ENCODE measurements at regions not wholly inside any gene's neighbourhood (a gene's known extent, or its start where the extent isn't known, plus 50 kb on each side); places are given as distances from the start of the nearest gene placed in this dataset.
A peak's percentile ranks its signal among the peaks of the same experiment; 100 is the strongest.

DNA sequence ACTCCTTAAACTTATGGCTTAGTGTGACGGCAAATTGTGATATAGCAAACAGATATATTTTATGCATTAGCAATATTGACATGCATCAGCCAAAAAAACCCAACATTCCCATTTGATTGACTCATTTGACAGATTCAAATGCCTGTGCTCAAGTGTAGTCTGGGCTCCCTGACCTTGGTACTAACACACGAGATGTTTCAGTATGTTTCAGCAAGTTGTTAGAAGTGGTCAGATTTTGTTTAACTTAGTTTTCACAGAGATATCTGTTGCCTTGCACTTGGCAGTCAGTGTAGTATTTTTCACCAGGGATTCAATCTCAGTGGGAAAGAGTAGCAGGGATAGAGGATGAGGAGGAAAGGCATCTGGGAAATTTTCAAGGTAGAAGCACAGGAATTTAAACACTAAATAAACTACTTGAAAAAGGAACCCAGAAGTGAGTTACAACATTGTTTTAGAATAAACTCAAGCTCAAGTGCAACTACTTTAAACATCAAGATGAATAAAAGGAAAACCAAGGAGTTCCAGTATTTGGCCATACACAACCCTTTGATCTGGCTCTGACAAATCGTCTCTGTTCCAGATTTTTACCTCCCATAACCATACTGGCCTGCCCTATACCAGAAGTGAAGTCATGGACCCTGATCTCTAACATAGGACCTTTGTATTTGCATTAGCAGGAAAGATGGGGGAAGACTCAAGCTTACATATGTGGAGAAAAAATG lies 56.5 kb upstream of the BLID start:
- H3K36me3 Mint-ChIP-seq, result peaks cover 4% of the 10 kb centered on the region
- H3K27me3 Mint-ChIP-seq, result no peaks in the 10 kb centered on the region
- TF ChIP-seq, protein P1, sequence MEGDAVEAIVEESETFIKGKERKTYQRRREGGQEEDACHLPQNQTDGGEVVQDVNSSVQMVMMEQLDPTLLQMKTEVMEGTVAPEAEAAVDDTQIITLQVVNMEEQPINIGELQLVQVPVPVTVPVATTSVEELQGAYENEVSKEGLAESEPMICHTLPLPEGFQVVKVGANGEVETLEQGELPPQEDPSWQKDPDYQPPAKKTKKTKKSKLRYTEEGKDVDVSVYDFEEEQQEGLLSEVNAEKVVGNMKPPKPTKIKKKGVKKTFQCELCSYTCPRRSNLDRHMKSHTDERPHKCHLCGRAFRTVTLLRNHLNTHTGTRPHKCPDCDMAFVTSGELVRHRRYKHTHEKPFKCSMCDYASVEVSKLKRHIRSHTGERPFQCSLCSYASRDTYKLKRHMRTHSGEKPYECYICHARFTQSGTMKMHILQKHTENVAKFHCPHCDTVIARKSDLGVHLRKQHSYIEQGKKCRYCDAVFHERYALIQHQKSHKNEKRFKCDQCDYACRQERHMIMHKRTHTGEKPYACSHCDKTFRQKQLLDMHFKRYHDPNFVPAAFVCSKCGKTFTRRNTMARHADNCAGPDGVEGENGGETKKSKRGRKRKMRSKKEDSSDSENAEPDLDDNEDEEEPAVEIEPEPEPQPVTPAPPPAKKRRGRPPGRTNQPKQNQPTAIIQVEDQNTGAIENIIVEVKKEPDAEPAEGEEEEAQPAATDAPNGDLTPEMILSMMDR (conservative IDR thresholded peaks at IDR 0.05), result no peak
- peaks cover 4% of the 10 kb centered on the region for H3K4me1 Mint-ChIP-seq (ENCODE audit: unreplicated experiment)
- no peak overlapping the region for H3K4me3 Mint-ChIP-seq
- H3K9me3 Mint-ChIP-seq, result no peaks in the 10 kb centered on the region
- no peak overlapping the region for H3K27ac Mint-ChIP-seq
- no peak for DNase-seq (ENCODE audit: extremely low spot score, unreplicated experiment)

- Mint-ChIP-seq H3K9me3 (no peaks in the 10 kb centered on the region), H3K4me1 (ENCODE audit: unreplicated experiment) (peaks cover under 1% of the 10 kb centered on the region), H3K27me3 (no peaks in the 10 kb centered on the region), H3K36me3 (peaks cover 4% of the 10 kb centered on the region), H3K27ac (no peak overlapping the region), H3K4me3 (no peak overlapping the region)
- DNase-seq (ENCODE audit: extremely low spot score, unreplicated experiment), result no peak
- TF ChIP-seq, protein P1 (conservative IDR thresholded peaks at IDR 0.05), result no peak
Observed at GRCh38 chr11:122170815-122171475, 54.9 kb upstream of the BLID start.

DNA sequence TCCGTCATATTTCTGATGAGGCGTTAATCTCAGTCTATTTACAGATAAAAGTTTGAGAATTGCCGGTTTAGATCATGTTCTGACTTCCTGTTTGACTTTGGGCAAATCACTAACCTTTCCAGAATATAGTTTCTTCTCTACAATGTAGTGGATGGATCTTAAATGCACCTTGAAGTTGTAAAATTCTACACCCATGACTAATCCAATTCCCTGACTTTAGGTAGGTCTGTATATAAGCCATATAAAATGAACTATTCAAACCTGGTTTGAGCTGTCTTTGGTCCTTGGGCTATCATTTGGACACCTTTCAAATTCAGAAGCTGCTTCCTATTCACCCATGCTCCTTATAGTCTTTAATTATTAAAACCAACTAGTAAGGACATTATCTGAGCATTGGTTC lies 52.2 kb upstream of the BLID start:
- Mint-ChIP-seq H3K36me3 (peaks cover 4% of the 10 kb centered on the region), H3K4me3 (no peak overlapping the region), H3K27me3 (no peaks in the 10 kb centered on the region), H3K4me1 (ENCODE audit: unreplicated experiment) (peaks cover 9% of the 10 kb centered on the region), H3K27ac (peak overlapping the region; percentile 19), H3K9me3 (peaks cover 4% of the 10 kb centered on the region)
- TF ChIP-seq, protein P1 (conservative IDR thresholded peaks at IDR 0.05), result no peak
- DNase-seq (ENCODE audit: extremely low spot score, unreplicated experiment), result no peak

DNA sequence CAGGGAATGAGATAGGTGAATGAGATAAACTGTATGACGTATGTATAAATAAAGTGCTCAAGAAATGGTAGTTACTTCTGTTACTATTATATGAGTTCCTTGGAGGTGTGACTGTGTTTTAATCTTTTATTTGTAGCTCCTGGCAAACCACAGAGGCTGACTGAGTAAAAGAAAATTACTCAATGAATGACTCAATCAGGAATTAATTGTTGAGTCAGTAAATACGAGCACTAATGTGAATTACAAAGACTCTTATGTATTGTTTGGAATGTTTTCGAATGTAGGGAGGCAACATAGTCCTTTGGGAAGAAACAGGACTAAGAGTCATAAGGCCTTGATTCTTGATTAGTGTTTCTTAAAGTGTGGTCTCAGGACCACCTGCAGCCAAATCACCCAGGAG lies 51.1 kb upstream of the BLID start:
- DNase-seq (ENCODE audit: extremely low spot score, unreplicated experiment), result no peak
- TF ChIP-seq, protein P1 (conservative IDR thresholded peaks at IDR 0.05), result no peak
- Mint-ChIP-seq H3K27ac (no peak overlapping the region), H3K4me3 (no peak overlapping the region), H3K4me1 (ENCODE audit: unreplicated experiment) (peaks cover 9% of the 10 kb centered on the region), H3K9me3 (peaks cover 4% of the 10 kb centered on the region), H3K36me3 (peaks cover 4% of the 10 kb centered on the region), H3K27me3 (no peaks in the 10 kb centered on the region)

DNA sequence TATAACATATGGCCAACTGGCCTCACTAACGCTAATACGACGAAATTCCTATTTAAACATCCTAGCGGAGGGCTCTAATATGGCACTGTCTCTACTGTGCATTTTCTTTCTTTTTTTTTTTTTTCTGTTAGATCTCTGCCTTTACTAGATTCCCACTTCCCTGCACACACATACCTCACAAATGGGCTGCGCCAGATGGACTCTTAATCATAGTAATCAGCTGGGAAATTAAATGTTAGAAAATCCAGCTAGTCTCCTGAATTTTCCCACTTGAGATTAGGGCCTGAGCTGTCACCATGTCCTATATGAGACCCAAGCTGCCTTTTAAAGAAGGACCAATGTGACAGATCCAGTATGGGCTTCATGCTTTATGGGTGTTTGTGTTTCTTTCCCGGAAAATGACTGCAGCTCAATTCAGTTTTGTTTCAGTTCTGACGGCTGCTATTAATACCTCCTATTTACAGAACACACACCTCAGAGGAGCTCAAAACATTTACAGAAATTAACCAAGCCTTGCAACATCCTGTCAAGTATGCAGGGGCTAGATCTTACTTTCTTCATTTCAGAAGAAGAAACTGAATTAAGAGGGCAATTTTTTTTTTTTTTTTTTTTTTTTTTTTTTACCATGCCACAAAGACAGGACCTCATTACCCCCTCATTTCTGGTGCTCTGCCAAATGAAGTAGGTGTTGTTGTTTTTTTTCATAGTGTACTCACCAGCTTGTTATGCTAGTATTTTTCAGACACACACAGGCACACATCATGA lies 49.8 kb upstream of the BLID start:
- peaks cover 4% of the 10 kb centered on the region for H3K36me3 Mint-ChIP-seq
- no peak overlapping the region for H3K27ac Mint-ChIP-seq
- no peaks in the 10 kb centered on the region for H3K27me3 Mint-ChIP-seq

More for the DNA sequence above, 49.8 kb upstream of the BLID start:
- TF ChIP-seq, protein P1 (conservative IDR thresholded peaks at IDR 0.05), result no peak
- H3K4me1 Mint-ChIP-seq (ENCODE audit: unreplicated experiment), result peaks cover 9% of the 10 kb centered on the region
- peaks cover 4% of the 10 kb centered on the region for H3K9me3 Mint-ChIP-seq
- no peak for DNase-seq (ENCODE audit: extremely low spot score, unreplicated experiment)
- no peak overlapping the region for H3K4me3 Mint-ChIP-seq

All from type B pancreatic cell (in vitro differentiated cells).